Skeletal muscle satellite cell (primary cell): ENCODE measurements at regions not wholly inside any gene's neighbourhood (a gene's known extent, or its start where the extent isn't known, plus 50 kb on each side); places are given as distances from the start of the nearest gene placed in this dataset.

Source experiments
- H3K27me3 ChIP-seq: 2 replicates; pipeline ENCODE4 v1.7.0; 2013; ENCODE audit warnings: low read length; ENCODE audit not compliant: control insufficient read depth, insufficient read depth
- H3K36me3 ChIP-seq: 2 replicates; pipeline ENCODE4 v1.7.0; 2013; ENCODE audit warnings: mild to moderate bottlenecking, control low read depth, low read length; ENCODE audit not compliant: insufficient read depth
- H3K4me1 ChIP-seq: 2 replicates; pipeline ENCODE4 v1.7.0; 2013; ENCODE audit warnings: low read length; ENCODE audit not compliant: control insufficient read depth, insufficient read depth
- H3K4me2 ChIP-seq: 2 replicates; pipeline ENCODE4 v1.7.0; 2013; ENCODE audit warnings: mild to moderate bottlenecking, low read length
- H3K4me3 ChIP-seq: 2 replicates; pipeline ENCODE4 v1.7.0; 2013; ENCODE audit warnings: low read length
- H3K9ac ChIP-seq: 2 replicates; pipeline ENCODE4 v1.7.0; 2013; ENCODE audit warnings: mild to moderate bottlenecking, low read depth, low read length, moderate library complexity
- H3K9me3 ChIP-seq: replicated peaks from 2 replicates; pipeline ENCODE4 v1.7.0; 2013; ENCODE audit warnings: mild to moderate bottlenecking, control low read depth, low read length

DNA sequence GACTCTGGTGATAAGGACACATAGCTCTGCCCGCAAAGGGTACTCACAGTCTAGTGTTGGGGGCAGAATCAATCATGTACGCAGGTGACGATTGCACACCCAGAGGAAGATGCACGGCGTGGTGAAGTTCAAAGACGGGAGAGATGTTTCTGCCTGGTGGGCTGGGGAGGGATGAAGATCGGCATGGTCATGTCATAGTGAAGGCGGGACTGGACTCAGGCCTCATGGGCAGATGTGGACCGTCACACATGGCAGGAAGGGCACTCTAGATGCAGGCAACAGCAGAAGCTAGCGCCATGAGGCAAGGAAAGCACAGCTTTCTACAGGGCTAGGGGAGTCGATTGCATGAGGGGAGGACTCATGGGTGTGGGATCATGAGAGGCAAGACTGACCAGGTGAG is 240.6 kb downstream of the OPA1 start:
- Histone ChIP-seq H3K4me3 (no peak overlapping the region), H3K27me3 (peaks cover 44% of the 10 kb centered on the region), H3K4me2 (no peak overlapping the region), H3K9ac (no peak overlapping the region), H3K4me1 (peaks cover 3% of the 10 kb centered on the region), H3K9me3 (no peaks in the 10 kb centered on the region), H3K36me3 (no peaks in the 10 kb centered on the region)

GRCh38 chr3:193835414-193835813 is 242.4 kb downstream of the OPA1 start:
- Histone ChIP-seq H3K4me1 (no peaks in the 10 kb centered on the region), H3K27me3 (peaks cover 38% of the 10 kb centered on the region), H3K4me3 (no peak overlapping the region), H3K9me3 (no peaks in the 10 kb centered on the region), H3K4me2 (no peak overlapping the region), H3K9ac (no peak overlapping the region), H3K36me3 (no peaks in the 10 kb centered on the region)

DNA sequence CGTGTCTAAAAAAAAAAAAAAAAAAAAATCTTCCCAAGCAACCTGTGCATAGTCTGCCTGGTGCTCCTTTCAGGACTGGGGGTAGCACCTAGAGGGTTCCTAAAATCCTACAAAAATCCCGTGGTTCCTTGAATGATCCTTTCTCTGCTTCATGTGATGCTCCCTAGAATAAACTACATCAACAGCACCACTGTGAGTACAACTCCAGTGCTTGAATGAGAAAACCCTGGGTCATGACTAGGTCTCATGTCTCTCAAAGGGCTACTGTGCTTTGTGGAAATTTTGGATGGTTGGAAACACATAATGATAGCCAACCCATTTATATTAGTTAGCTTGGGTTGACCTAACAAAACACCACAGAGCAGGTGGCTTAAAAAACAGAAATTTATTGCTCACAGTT is 243.5 kb downstream of the OPA1 start:
- no peak overlapping the region for H3K4me2 ChIP-seq
- peaks cover 45% of the 10 kb centered on the region for H3K27me3 ChIP-seq
- H3K9me3 ChIP-seq: no peaks in the 10 kb centered on the region
- no peak overlapping the region for H3K9ac ChIP-seq
- no peaks in the 10 kb centered on the region for H3K4me1 ChIP-seq
- no peaks in the 10 kb centered on the region for H3K36me3 ChIP-seq
- H3K4me3 ChIP-seq: no peak overlapping the region

- Histone ChIP-seq H3K9me3 (no peaks in the 10 kb centered on the region), H3K36me3 (no peaks in the 10 kb centered on the region), H3K4me2 (no peak overlapping the region), H3K9ac (no peak overlapping the region), H3K4me1 (no peaks in the 10 kb centered on the region), H3K27me3 (peaks cover 44% of the 10 kb centered on the region), H3K4me3 (no peak overlapping the region)
These were observed 243.9 kb downstream of the OPA1 start for GRCh38 chr3:193836918-193837317.

DNA sequence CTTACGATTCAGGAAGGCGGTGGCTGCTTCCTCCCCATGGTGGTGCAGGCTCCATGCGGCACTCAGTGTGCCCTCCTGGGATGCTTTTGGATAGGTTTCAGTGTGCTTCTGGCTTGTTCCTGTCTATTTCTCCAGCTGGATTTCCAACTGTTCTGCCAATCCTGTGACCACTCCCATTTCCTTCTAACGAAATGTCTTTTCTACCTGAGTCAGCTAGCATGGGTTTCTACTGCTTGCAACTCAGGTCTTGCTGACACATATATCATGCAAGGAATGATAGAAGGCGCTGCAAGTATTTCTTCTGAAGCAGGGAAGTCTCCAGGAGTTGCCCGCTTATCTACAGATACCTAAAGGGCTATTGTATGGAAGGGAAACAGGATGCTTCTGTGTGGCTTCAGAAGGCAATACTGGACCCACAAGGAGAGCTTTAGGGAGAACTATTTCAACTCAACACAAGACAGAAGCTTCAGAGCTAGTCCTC is 244.4 kb downstream of the OPA1 start:
- H3K36me3 ChIP-seq: no peaks in the 10 kb centered on the region
- no peak overlapping the region for H3K4me3 ChIP-seq
- H3K9me3 ChIP-seq: no peaks in the 10 kb centered on the region
- no peak overlapping the region for H3K9ac ChIP-seq
- no peak overlapping the region for H3K4me2 ChIP-seq
- peaks cover 44% of the 10 kb centered on the region for H3K27me3 ChIP-seq
- no peaks in the 10 kb centered on the region for H3K4me1 ChIP-seq

DNA sequence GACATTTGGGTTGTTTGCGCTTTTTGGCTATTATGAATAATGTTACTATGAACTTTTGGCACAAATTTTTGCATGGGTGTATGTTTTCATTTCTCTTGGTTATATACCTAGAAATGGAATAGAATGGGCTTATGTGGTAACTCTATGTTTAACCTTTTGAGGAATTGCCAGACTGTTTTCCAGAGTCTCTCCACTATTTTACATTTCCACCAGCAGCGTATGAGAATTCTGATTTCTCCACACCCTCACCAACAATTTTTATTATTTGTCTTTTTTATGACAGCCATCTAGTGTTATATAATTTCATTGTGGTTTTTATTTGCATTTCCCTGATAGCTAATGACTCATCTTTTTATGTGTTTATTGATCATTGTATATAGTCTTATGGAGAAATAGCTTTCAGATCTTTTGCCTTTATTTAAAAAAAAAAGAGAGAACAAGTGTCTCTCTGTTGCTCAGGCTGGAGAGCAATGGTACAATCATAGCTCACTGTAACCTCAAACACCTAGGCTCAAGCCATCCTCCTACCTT is 247.2 kb downstream of the OPA1 start:
- H3K9me3 ChIP-seq: no peaks in the 10 kb centered on the region
- no peak overlapping the region for H3K4me2 ChIP-seq
- H3K36me3 ChIP-seq: no peaks in the 10 kb centered on the region
- peaks cover 47% of the 10 kb centered on the region for H3K27me3 ChIP-seq
- no peak overlapping the region for H3K9ac ChIP-seq
- no peaks in the 10 kb centered on the region for H3K4me1 ChIP-seq
- no peak overlapping the region for H3K4me3 ChIP-seq

DNA sequence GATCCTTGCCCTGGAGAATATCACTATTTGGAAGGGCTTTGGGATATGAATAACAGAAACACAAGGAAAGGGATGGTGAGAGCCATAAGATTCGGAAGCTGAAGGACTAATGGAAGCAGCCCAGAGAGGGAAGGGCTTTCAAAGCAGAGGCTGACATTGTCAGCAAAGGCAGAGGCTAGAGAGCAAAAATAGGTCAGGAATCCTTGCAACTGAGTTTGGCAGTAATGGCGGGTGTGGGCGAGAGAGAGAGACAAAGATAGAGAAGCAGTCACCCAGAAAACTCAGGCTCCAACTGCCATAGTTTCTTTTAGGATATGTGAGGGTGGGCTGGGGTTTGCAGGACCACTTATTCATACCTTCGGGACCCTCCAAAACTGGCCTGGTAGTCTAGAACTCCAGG is 248.6 kb downstream of the OPA1 start:
- H3K4me2 ChIP-seq: no peak overlapping the region
- peaks cover 56% of the 10 kb centered on the region for H3K27me3 ChIP-seq
- no peak overlapping the region for H3K9ac ChIP-seq
- H3K4me1 ChIP-seq: no peaks in the 10 kb centered on the region
- no peaks in the 10 kb centered on the region for H3K36me3 ChIP-seq
- no peak overlapping the region for H3K4me3 ChIP-seq
- no peaks in the 10 kb centered on the region for H3K9me3 ChIP-seq

- no peaks in the 10 kb centered on the region for H3K4me1 ChIP-seq
- no peak overlapping the region for H3K9ac ChIP-seq
- H3K4me3 ChIP-seq: no peak overlapping the region
- H3K36me3 ChIP-seq: no peaks in the 10 kb centered on the region
- H3K9me3 ChIP-seq: no peaks in the 10 kb centered on the region
- no peak overlapping the region for H3K4me2 ChIP-seq
- H3K27me3 ChIP-seq: peaks cover 53% of the 10 kb centered on the region
These were observed 249.2 kb downstream of the OPA1 start for GRCh38 chr3:193842029-193842798.

- Histone ChIP-seq H3K9ac (no peak overlapping the region), H3K4me1 (no peaks in the 10 kb centered on the region), H3K9me3 (no peaks in the 10 kb centered on the region), H3K36me3 (no peaks in the 10 kb centered on the region), H3K27me3 (peaks cover 48% of the 10 kb centered on the region), H3K4me3 (no peak overlapping the region), H3K4me2 (no peak overlapping the region)
These were observed 249.9 kb downstream of the OPA1 start for GRCh38 chr3:193842832-193843473.

DNA sequence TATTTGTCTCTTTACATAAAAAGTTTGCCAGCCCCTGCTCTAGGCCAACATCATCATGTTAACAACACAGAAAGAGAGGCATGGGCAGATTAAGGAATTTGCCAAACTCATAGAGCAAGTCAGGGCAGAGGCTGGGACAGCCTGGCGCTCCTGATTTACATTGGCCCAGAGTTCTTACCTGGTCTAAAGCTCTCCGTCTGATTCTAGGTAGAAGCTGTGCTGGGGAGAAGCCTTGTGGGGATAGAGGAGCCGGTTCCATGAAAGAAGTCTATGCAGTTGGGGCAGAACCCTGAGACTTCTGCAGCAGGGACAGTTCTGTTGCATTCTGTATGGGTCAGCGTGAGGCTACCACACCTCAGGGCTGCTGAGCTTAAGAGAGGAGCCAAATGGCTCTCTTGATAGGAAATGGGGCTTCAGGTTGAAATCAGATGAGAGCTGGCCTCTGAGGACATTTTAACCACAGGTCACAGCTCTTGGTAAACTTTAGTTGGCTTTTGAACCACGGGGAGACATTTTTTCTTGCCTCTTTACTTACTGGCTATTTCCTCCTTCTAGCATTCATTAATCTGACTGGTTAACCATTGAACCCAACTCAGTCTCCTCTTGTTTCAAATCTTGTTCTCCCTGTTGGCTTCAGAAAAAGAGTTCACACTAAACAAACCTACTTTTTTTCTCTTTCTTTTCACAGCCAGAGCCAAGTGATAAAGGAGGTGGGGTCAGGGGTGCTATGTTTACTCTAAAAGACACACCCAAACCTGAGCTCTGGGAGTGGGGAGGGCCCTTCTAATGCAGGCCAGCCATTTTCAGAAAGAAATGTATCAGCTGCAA is 250.7 kb downstream of the OPA1 start:
- H3K9me3 ChIP-seq: no peaks in the 10 kb centered on the region
- no peak overlapping the region for H3K9ac ChIP-seq
- H3K4me2 ChIP-seq: no peak overlapping the region
- peaks cover 48% of the 10 kb centered on the region for H3K27me3 ChIP-seq
- no peak overlapping the region for H3K4me3 ChIP-seq
- no peaks in the 10 kb centered on the region for H3K36me3 ChIP-seq
- H3K4me1 ChIP-seq: no peaks in the 10 kb centered on the region

DNA sequence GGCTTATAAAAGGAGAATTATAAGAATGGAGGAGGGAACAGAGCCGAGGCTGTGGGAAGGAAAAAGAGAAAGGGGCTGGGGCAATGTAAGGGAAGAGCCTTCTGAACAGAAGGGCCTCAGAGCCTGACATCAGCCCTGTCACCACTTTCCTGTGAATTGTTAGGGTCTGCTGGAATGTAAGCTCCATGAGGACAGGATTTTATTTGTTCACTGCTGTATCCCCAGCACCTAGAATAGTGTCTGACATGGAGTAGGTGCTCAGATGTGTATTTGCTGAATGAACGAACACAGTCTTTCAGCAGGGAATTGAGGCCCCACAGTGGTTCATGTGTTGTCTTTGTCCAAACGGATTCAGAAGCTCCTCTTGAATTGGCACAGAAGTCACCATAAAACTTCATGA is 251.5 kb downstream of the OPA1 start:
- Histone ChIP-seq H3K4me2 (no peak overlapping the region), H3K4me1 (no peaks in the 10 kb centered on the region), H3K27me3 (peaks cover 53% of the 10 kb centered on the region), H3K36me3 (no peaks in the 10 kb centered on the region), H3K9me3 (no peaks in the 10 kb centered on the region), H3K4me3 (no peak overlapping the region), H3K9ac (no peak overlapping the region)
